GM12878 (cell line): ENCODE measurements at regions not wholly inside any gene's neighbourhood (a gene's known extent, or its start where the extent isn't known, plus 50 kb on each side); places are given as distances from the start of the nearest gene placed in this dataset.

ENCODE experiments used
- ATAC-seq: fragments of 200-7000 bp; cut with Tn5 transposase; 3 replicates; pipeline ENCODE4 v1.9.1; 2020; ENCODE audit warnings: mild to moderate bottlenecking, moderate library complexity
- BruUV-seq: library from RNA; stranded (reverse); fragments of 400-500 nt; replicated peaks from 2 replicates; lab custom pipeline; 2021; lab: Mats Ljungman, UMichigan
- CTCF ChIA-PET: fragments of 300-600 bp; sonication (Branson Sonifier 250); formaldehyde crosslinking; extraction: SDS; loops from one replicate; lab custom pipeline; 2021; ENCODE audit warnings: inconsistent platforms; lab: Yijun Ruan, JAX
- POLR2A ChIA-PET: fragments of 350-600 bp; formaldehyde crosslinking; extraction: SDS; loops from one replicate; lab custom pipeline; 2021; ENCODE audit warnings: inconsistent platforms; lab: Charles Lee
- RAD21 ChIA-PET: fragments of 300-600 bp; sonication (Branson Sonifier 250); formaldehyde crosslinking; loops from one replicate; lab custom pipeline; 2023; ENCODE audit warnings: antibody characterized with exemption; ENCODE audit not compliant: unreplicated experiment; lab: Charles Lee
- SMC1A ChIA-PET: fragments of 300-600 bp; sonication (Branson Sonifier 250); formaldehyde crosslinking; loops from one replicate; lab custom pipeline; 2023; ENCODE audit not compliant: unreplicated experiment, uncharacterized antibody; lab: Charles Lee
- DNase-seq: peaks from one replicate; pipeline ENCODE4 v3.0.0-alpha.2; 2011; ENCODE audit warnings: low read depth, low spot score
- FAIRE-seq: peaks from 3 replicates; lab custom pipeline; 2011; peaks lifted over from hg19 to GRCh38; lab: Jason Lieb, UNC
- H2AFZ ChIP-seq: 2 replicates; pipeline ENCODE4 v1.6.0; 2011; ENCODE audit warnings: low read depth, low read length, control low read depth; ENCODE audit not compliant: control insufficient read depth
- H3K27ac ChIP-seq: 2 replicates; pipeline ENCODE4 v1.5.1; 2011; ENCODE audit warnings: control low read depth; ENCODE audit not compliant: control insufficient read depth, insufficient read depth
- H3K27me3 ChIP-seq, 2 experiments: replicated peaks in 1 of 2; 2 replicates each; pipeline versions ENCODE4 v1.6.0 to v1.6.1; 2011; ENCODE audit warnings: low read length in 1 of 2; ENCODE audit not compliant: control insufficient read depth in 2 of 2, insufficient read depth in 2 of 2
- H3K36me3 ChIP-seq, 2 experiments: 2 replicates each; pipeline ENCODE4 v1.5.1; 2011; ENCODE audit warnings: low read length in 1 of 2; ENCODE audit not compliant: control insufficient read depth in 2 of 2, insufficient read depth in 2 of 2
- H3K4me1 ChIP-seq: 2 replicates; pipeline ENCODE4 v1.6.1; 2011; ENCODE audit warnings: mild to moderate bottlenecking, low read length, moderate library complexity, mixed read lengths; ENCODE audit not compliant: control insufficient read depth, insufficient read depth
- H3K4me2 ChIP-seq: 2 replicates; pipeline ENCODE4 v1.6.0; 2011; ENCODE audit warnings: control low read depth; ENCODE audit not compliant: control insufficient read depth, insufficient read depth
- H3K4me3 ChIP-seq: fragments of 200-600 bp; sonication (generic); 2 replicates; pipeline ENCODE4 v1.5.1; 2016
- H3K79me2 ChIP-seq: 2 replicates; pipeline ENCODE4 v1.6.0; 2011; ENCODE audit warnings: low read length; ENCODE audit not compliant: control insufficient read depth, insufficient read depth
- H3K9ac ChIP-seq: 2 replicates; pipeline ENCODE4 v1.8.0; 2011; ENCODE audit warnings: low read length, control low read depth, mixed read lengths; ENCODE audit not compliant: control insufficient read depth, insufficient read depth
- H3K9me3 ChIP-seq: replicated peaks from 3 replicates; pipeline ENCODE4 v1.5.1; 2011; ENCODE audit warnings: mild to moderate bottlenecking, low read length; ENCODE audit not compliant: control insufficient read depth, insufficient read depth
- H4K20me1 ChIP-seq: 2 replicates; pipeline ENCODE4 v1.6.0; 2011; ENCODE audit not compliant: control insufficient read depth, insufficient read depth
- BCLAF1 ChIP-seq: fragments of 450-650 bp; IDR thresholded peaks from 2 replicates; pipeline ENCODE4 v1.6.1; 2017; ENCODE audit warnings: antibody characterized with exemption, mild to moderate bottlenecking, moderate library complexity
- BRCA1 ChIP-seq: IDR thresholded peaks from 2 replicates; pipeline ENCODE4 v1.6.1; 2011; ENCODE audit warnings: low read depth, low read length, improper control_type of control experiment
- CBX3 ChIP-seq: fragments of 200-600 bp; sonication (generic); IDR thresholded peaks from 2 replicates; pipeline ENCODE4 v1.6.1; 2016; ENCODE audit warnings: low read depth, borderline replicate concordance
- CBX5 ChIP-seq: sonication (generic); IDR thresholded peaks from 2 replicates; pipeline ENCODE4 v1.6.1; 2016; ENCODE audit warnings: low read depth, moderate library complexity, mild to moderate bottlenecking, inconsistent platforms
- CHD2 ChIP-seq: IDR thresholded peaks from 2 replicates; pipeline ENCODE4 v1.6.1; 2011; ENCODE audit warnings: low read depth, low read length, improper control_type of control experiment, borderline replicate concordance
- CREB1 ChIP-seq: IDR thresholded peaks from 2 replicates; pipeline ENCODE4 v1.6.1; 2012; ENCODE audit warnings: low read depth, mild to moderate bottlenecking, inconsistent platforms
- E4F1 ChIP-seq: fragments of 450-650 bp; IDR thresholded peaks from 2 replicates; pipeline ENCODE4 v1.6.1; 2018; ENCODE audit warnings: borderline replicate concordance, mild to moderate bottlenecking; ENCODE audit not compliant: partially characterized antibody
- ETV6 ChIP-seq, 2 experiments: fragments of 450-650 bp in 1 of 2; IDR thresholded peaks in 1 of 2; conservative IDR thresholded peaks in 1 of 2; 2 replicates each; pipeline ENCODE4 v1.6.1; 2014; ENCODE audit warnings: antibody characterized with exemption in 1 of 2, borderline replicate concordance in 1 of 2, low read depth in 1 of 2, mild to moderate bottlenecking in 1 of 2, moderate library complexity in 1 of 2
- MEF2B ChIP-seq: fragments of 450-650 bp; IDR thresholded peaks from 2 replicates; pipeline ENCODE4 v1.6.1; 2018; ENCODE audit warnings: mild to moderate bottlenecking, moderate library complexity; ENCODE audit not compliant: partially characterized antibody, poor library complexity, severe bottlenecking
- MTA3 ChIP-seq: IDR thresholded peaks from 2 replicates; pipeline ENCODE4 v1.6.1; 2012; ENCODE audit warnings: low read length, inconsistent platforms, borderline replicate concordance
- POLR2AphosphoS2 ChIP-seq: IDR thresholded peaks from 2 replicates; pipeline ENCODE4 v1.6.1; 2011; ENCODE audit warnings: low read depth, mild to moderate bottlenecking, low read length, improper control_type of control experiment, moderate library complexity
- REST ChIP-seq: IDR thresholded peaks from 2 replicates; pipeline ENCODE4 v1.6.1; 2012; ENCODE audit warnings: mild to moderate bottlenecking, low read depth, low read length
- SIN3A ChIP-seq: IDR thresholded peaks from 2 replicates; pipeline ENCODE4 v1.6.1; 2012; ENCODE audit warnings: low read depth, low read length, improper control_type of control experiment
- SUZ12 ChIP-seq: fragments of 200-600 bp; sonication (generic); IDR thresholded peaks from one replicate; pipeline ENCODE4 v1.6.1; 2018; ENCODE audit warnings: antibody characterized with exemption, mild to moderate bottlenecking; ENCODE audit not compliant: unreplicated experiment
- YBX1 ChIP-seq: fragments of 450-650 bp; IDR thresholded peaks from 2 replicates; pipeline ENCODE4 v1.6.1; 2016; ENCODE audit warnings: antibody characterized with exemption
- ZNF217 ChIP-seq: fragments of 450-650 bp; IDR thresholded peaks from 2 replicates; pipeline ENCODE4 v1.6.1; 2017; ENCODE audit warnings: antibody characterized with exemption, mild to moderate bottlenecking
- in situ Hi-C: fragments of 300-500 bp; cut with MboI; formaldehyde crosslinking; loops from 9 replicates; pipeline ENCODE4 v1.14.3; 2018; ENCODE audit warnings: mixed read lengths
- intact Hi-C: fragments of 100-400 bp; cut with micrococcal nuclease; formaldehyde crosslinking; loops from one replicate; pipeline ENCODE4 v1.14.2; 2022; ENCODE audit not compliant: unreplicated experiment

GRCh38 chr6:74054190-74054589 is 358.2 kb downstream of the CD109 start:
- DNase-seq (no peak), FAIRE-seq (no peak), ATAC-seq (no peak)
- in situ Hi-C loops (no loop called here), intact Hi-C loops (no loop called here)
- no TSS peak for BruUV-seq
- Histone ChIP-seq H3K79me2 (no peaks in the 10 kb centered on the region), H3K27ac (no peak overlapping the region), H3K4me1 (no peaks in the 10 kb centered on the region), H3K9me3 (no peaks in the 10 kb centered on the region), H4K20me1 (no peaks in the 10 kb centered on the region), H2AFZ (no peak overlapping the region), H3K4me2 (no peak overlapping the region), H3K36me3 (no peaks in the 10 kb centered on the region), H3K27me3 (no peaks in the 10 kb centered on the region; a peak in 2 of 4 replicates), H3K9ac (no peak overlapping the region), H3K4me3 (no peak overlapping the region)
- CTCF ChIA-PET: interaction anchor here (0.7 kb wide), 1 partner anchor 28 kb away, joined by 4 read pairs; no protein-coding TSS in a partner anchor
- SMC1A ChIA-PET: interaction anchor here (0.9 kb wide), 1 partner anchor 280 kb away, joined by 3 read pairs; no protein-coding TSS in a partner anchor
- RAD21 ChIA-PET: no interaction called here
- POLR2A ChIA-PET: interaction anchor here (0.6 kb wide), 1 partner anchor 1603 kb away, joined by 3 read pairs; no protein-coding TSS in a partner anchor
- TF ChIP-seq SUZ12: no peak
- no peak for TF ChIP-seq CHD2
- TF ChIP-seq ZNF217: no peak
- no peak for TF ChIP-seq REST
- TF ChIP-seq CBX3: no peak
- no peak for TF ChIP-seq BCLAF1
- no peak for TF ChIP-seq CREB1
- no peak for TF ChIP-seq ETV6 (conservative IDR thresholded peaks at IDR 0.05 in 1 of 2, IDR thresholded peaks at IDR 0.05 in 1 of 2; ENCODE audit: borderline replicate concordance in 1 of 2, low read depth in 1 of 2)
- no peak for TF ChIP-seq MEF2B
- no peak for TF ChIP-seq BRCA1
- TF ChIP-seq POLR2AphosphoS2: no peak
- TF ChIP-seq MTA3: no peak
- TF ChIP-seq E4F1: no peak
- TF ChIP-seq YBX1: no peak
- TF ChIP-seq SIN3A: no peak
- no peak for TF ChIP-seq CBX5
